Psoas muscle (tissue), 7 donors: ENCODE measurements at regions not wholly inside any gene's neighbourhood (a gene's known extent, or its start where the extent isn't known, plus 50 kb on each side); places are given as distances from the start of the nearest gene placed in this dataset.

Experiments
- ATAC-seq, 4 donors: fragments of 200-7000 bp; cut with Tn5 transposase; one replicate each; pipeline ENCODE4 v1.9.1; 2020; ENCODE audit warnings: moderate library complexity in 3 of 4, mild to moderate bottlenecking in 2 of 4
- DNase-seq, 2 donors: peaks; one replicate each; pipeline ENCODE4 v3.0.0-alpha.2; 2020
- H3K27ac ChIP-seq: fragments of 200-600 bp; one replicate; pipeline ENCODE4 v1.8.0; 2022
- H3K27me3 ChIP-seq, 3 donors: fragments of 200-600 bp in 1 of 3; one replicate each; pipeline versions ENCODE4 v1.6.1 to v1.8.0; 2013 to 2022; ENCODE audit warnings: low read length in 2 of 3, mild to moderate bottlenecking in 2 of 3, moderate library complexity in 1 of 3; ENCODE audit not compliant: insufficient read depth in 3 of 3
- H3K36me3 ChIP-seq, 2 donors: fragments of 200-600 bp in 1 of 2; one replicate each; pipeline versions ENCODE4 v1.6.1 to v1.8.0; 2013 to 2022; ENCODE audit warnings: low read depth in 1 of 2, mild to moderate bottlenecking in 1 of 2, moderate library complexity in 1 of 2; ENCODE audit not compliant: insufficient read depth in 1 of 2
- H3K4me1 ChIP-seq: fragments of 200-600 bp; one replicate; pipeline ENCODE4 v1.8.0; 2022
- H3K4me3 ChIP-seq: fragments of 200-600 bp; one replicate; pipeline ENCODE4 v1.8.0; 2022; ENCODE audit warnings: mild to moderate bottlenecking
- H3K9me3 ChIP-seq: fragments of 200-600 bp; one replicate; pipeline ENCODE4 v1.8.0; 2022
- WGBS, 3 donors: extraction: QIAGEN DNeasy Blood & Tissue Kit; methylation state at CpG; one replicate each; pipeline versions ENCODE4 v1.1.6 to v1.1.7; 2013; 5-methylcytosine and 5-hydroxymethylcytosine counted together
- intact Hi-C, 2 donors: fragments of 100-400 bp; cut with DNase I; formaldehyde crosslinking; loops; one replicate each; pipeline versions ENCODE4 v1.11.0 to v1.14.2; 2022
- TF ChIP-seq, protein P1 (sequence below): fragments of 200-600 bp; IDR thresholded peaks from one replicate; pipeline ENCODE4 v1.8.0; 2022; ENCODE audit warnings: antibody characterized with exemption
- donor health status: healthy with polysubstance abuse.
- donor health status: DM: no; HTN: no; CAD: no; lungs with moderate emphysema.
- donor health status: Bipolar disorder and iron deficiency.
- donor health status: healthy.
- donor health status: DM: yes; HTN: yes; CAD: no.
- donor health status: DM: no; HTN: no; CAD: no.
- donor health status: DM: yes; HTN: yes; CAD: no.

DNA sequence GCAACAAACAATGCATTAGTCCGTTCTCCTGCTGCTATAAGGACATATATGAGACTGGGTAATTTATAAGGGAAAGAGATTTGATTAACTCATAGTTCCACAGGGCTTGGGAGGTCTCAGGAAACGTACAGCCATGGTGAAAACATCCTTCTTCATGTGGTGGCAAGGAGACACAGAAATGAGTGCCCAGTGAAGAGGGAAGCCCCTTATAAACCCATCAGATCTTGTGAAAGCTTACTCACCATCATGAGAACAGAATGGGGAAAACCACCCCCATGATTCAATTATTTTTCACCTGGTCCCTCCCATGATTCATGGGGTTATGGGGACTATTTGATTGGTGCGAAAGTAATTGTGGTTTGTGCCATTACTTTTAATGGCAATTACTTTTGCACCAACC lies 655.8 kb upstream of the SEMA6A start:
- WGBS, 3 donors, result 84 to 92% (median 86%) methylated on average over 3 of the region's 3 CpGs
- intact Hi-C loops, result no loop called here
- TF ChIP-seq, protein P1, sequence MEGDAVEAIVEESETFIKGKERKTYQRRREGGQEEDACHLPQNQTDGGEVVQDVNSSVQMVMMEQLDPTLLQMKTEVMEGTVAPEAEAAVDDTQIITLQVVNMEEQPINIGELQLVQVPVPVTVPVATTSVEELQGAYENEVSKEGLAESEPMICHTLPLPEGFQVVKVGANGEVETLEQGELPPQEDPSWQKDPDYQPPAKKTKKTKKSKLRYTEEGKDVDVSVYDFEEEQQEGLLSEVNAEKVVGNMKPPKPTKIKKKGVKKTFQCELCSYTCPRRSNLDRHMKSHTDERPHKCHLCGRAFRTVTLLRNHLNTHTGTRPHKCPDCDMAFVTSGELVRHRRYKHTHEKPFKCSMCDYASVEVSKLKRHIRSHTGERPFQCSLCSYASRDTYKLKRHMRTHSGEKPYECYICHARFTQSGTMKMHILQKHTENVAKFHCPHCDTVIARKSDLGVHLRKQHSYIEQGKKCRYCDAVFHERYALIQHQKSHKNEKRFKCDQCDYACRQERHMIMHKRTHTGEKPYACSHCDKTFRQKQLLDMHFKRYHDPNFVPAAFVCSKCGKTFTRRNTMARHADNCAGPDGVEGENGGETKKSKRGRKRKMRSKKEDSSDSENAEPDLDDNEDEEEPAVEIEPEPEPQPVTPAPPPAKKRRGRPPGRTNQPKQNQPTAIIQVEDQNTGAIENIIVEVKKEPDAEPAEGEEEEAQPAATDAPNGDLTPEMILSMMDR, result no peak

DNA sequence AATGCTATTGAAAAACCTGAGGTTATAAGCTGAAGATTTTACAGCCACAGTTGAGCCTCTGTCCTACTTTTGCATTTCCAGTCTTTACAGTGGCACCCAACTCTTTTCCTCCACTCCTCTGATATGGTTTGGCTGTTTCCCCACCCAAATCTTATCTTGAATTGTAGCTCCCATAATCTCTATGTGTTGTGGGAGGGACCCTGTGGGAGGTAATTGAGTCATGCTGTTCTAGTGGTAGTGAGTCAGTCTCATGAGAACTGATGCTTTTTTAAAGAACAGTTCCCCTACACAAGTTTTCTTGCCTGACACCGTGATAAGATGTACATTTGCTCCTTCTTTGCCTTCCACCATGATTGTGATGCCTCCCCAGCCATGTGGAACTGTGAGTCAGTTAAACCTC lies 646.1 kb upstream of the SEMA6A start:
- intact Hi-C loops, result no loop called here
- 38 to 48% (median 47%) methylated on average over 1 of the region's 1 CpG for WGBS, 3 donors
- H3K4me3 ChIP-seq, result no peak overlapping the region

More for the DNA sequence above, 655.8 kb upstream of the SEMA6A start:
- ATAC-seq, result no peak
- DNase-seq, result no peak
- no peak overlapping the region for H3K27ac ChIP-seq
- no peaks in the 10 kb centered on the region for H3K27me3 ChIP-seq
- H3K4me3 ChIP-seq, result no peak overlapping the region
- H3K9me3 ChIP-seq, result no peaks in the 10 kb centered on the region
- no peaks in the 10 kb centered on the region for H3K36me3 ChIP-seq
- no peaks in the 10 kb centered on the region for H3K4me1 ChIP-seq

DNA sequence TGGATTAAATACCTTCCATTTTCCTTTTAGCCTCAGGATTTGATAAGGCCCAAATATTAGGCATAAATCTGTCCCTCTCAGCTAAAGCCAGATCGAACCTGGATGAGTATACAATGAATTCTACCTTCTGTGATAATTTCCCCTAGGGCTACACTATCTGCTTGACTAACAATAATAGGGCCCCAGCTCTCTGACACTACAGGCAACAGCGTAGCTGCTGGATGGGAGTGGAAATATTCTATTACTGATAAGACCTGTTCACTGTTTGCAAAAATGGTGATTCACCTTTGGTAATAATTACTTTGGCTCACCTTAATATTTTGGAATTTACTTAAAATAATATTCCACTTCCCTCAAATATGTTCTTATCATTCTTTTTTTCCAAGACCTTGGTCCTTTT lies 644.2 kb upstream of the SEMA6A start:
- Histone ChIP-seq H3K27me3 (no peaks in the 10 kb centered on the region), H3K4me1 (no peaks in the 10 kb centered on the region), H3K4me3 (no peak overlapping the region), H3K27ac (no peak overlapping the region), H3K36me3 (no peaks in the 10 kb centered on the region), H3K9me3 (no peaks in the 10 kb centered on the region)
- 72 to 74% (median 73%) methylated on average over 2 of the region's 2 CpGs for WGBS, 3 donors
- ATAC-seq, result no peak
- intact Hi-C loops, result no loop called here
- no peak for DNase-seq
- TF ChIP-seq, protein P1, result no peak

More for the DNA sequence above, 646.1 kb upstream of the SEMA6A start:
- Histone ChIP-seq H3K27ac (no peak overlapping the region), H3K4me1 (no peaks in the 10 kb centered on the region), H3K9me3 (no peaks in the 10 kb centered on the region), H3K27me3 (no peaks in the 10 kb centered on the region), H3K36me3 (no peaks in the 10 kb centered on the region)
- no peak for DNase-seq
- TF ChIP-seq, protein P1, result no peak
- ATAC-seq, result no peak

DNA sequence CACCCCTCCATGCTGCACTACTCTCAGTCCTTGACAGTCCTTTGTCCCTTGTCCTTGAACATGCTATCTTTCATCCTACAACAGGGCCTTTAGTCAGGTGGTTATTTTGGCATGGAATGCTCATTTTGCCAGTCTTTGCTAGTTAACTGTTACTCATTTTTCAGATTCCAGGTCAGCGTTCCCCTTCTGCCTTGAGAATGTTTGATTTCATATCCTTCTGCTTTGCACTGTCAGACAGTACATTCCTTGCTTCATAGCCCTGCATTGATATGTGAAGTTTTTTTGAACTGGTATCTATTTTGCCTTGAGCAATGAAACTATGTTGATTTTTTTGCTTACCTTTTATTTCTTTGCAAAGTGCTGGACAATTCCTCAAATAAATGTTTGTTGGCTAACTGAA lies 638.2 kb upstream of the SEMA6A start:
- Histone ChIP-seq H3K4me1 (no peaks in the 10 kb centered on the region), H3K36me3 (no peaks in the 10 kb centered on the region), H3K4me3 (no peak overlapping the region), H3K27me3 (no peaks in the 10 kb centered on the region), H3K9me3 (no peaks in the 10 kb centered on the region), H3K27ac (no peak overlapping the region)
- WGBS, 3 donors, result 40 to 70% (median 63%) methylated on average over 1 of the region's 1 CpG
- intact Hi-C loops, result no loop called here
- no peak for ATAC-seq
- TF ChIP-seq, protein P1, result no peak
- DNase-seq, result no peak

DNA sequence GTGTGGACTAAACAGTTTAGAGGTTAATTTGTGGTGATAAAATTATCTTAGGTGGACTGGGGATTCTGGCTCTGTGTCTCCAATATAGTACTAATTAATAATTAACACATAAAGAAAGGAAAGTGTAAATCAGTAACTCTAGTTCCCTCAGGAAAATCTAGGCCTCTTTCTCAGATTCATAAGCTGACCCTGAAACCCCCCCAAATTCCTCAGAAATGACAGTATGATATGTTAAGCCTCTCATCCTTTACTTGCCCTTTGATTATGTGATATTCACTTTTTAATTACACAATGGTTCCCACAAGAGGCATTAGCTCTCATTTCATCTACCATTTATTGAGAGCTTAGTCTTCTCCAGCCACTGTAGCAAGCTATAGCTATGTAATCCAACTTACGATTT lies 636.2 kb upstream of the SEMA6A start:
- no peaks in the 10 kb centered on the region for H3K4me1 ChIP-seq
- no peaks in the 10 kb centered on the region for H3K36me3 ChIP-seq
- DNase-seq, result no peak
- no peak overlapping the region for H3K27ac ChIP-seq
- H3K9me3 ChIP-seq, result no peaks in the 10 kb centered on the region
- intact Hi-C loops, result no loop called here
- no peaks in the 10 kb centered on the region for H3K27me3 ChIP-seq
- no peak overlapping the region for H3K4me3 ChIP-seq
- WGBS, 3 donors, result 56 to 70% (median 67%) methylated on average over 1 of the region's 1 CpG
- no peak for ATAC-seq
- TF ChIP-seq, protein P1, result no peak
